Prostate gland (tissue), 2 donors: ENCODE measurements at regions not wholly inside any gene's neighbourhood (a gene's known extent, or its start where the extent isn't known, plus 50 kb on each side); places are given as distances from the start of the nearest gene placed in this dataset.

Source experiments
- DNase-seq: peaks from one replicate; pipeline ENCODE4 v3.0.0-alpha.2; 2019; ENCODE audit warnings: low spot score
- H3K27ac ChIP-seq, 2 donors: fragments of 200-600 bp; sonication (generic); 2 replicates each; pipeline ENCODE4 v1.5.1; 2017 to 2019
- H3K27me3 ChIP-seq: fragments of 200-600 bp; sonication (generic); replicated peaks from 2 replicates; pipeline ENCODE4 v1.5.1; 2019; ENCODE audit not compliant: insufficient read depth
- H3K36me3 ChIP-seq, 2 donors: fragments of 200-600 bp; sonication (generic); 1 replicate in 1 of 2; 2 replicates in 1 of 2; pipeline versions ENCODE4 v1.5.1 to v1.8.1; 2017 to 2019
- H3K4me1 ChIP-seq: fragments of 200-600 bp; sonication (generic); replicated peaks from 2 replicates; pipeline ENCODE4 v1.5.1; 2019
- H3K4me3 ChIP-seq, 2 donors: fragments of 200-600 bp; sonication (generic); 2 replicates each; pipeline ENCODE4 v1.5.1; 2017 to 2019
- H3K9me3 ChIP-seq: fragments of 200-600 bp; sonication (generic); 2 replicates; pipeline ENCODE4 v1.5.1; 2017
- CTCF ChIP-seq, 4 experiments: fragments of 200-600 bp in 2 of 4; fragments of 450-650 bp in 2 of 4; sonication (generic) in 2 of 4; IDR thresholded peaks; 1 replicate in 3 of 4; 2 replicates in 1 of 4; pipeline ENCODE4 v1.5.1; 2016 to 2019; ENCODE audit warnings: antibody characterized with exemption in 4 of 4, mild to moderate bottlenecking in 2 of 4, moderate library complexity in 2 of 4
- POLR2A ChIP-seq: fragments of 450-650 bp; IDR thresholded peaks from one replicate; pipeline ENCODE4 v1.6.1; 2016; ENCODE audit warnings: antibody characterized with exemption, mild to moderate bottlenecking
- POLR2AphosphoS5 ChIP-seq: sonication (generic); formaldehyde crosslinking; IDR thresholded peaks from one replicate; pipeline ENCODE4 v1.6.1; 2017; ENCODE audit warnings: antibody characterized with exemption
- WGBS: methylation state at CpG from one replicate; pipeline ENCODE4 v1.1.5; 2018; 5-methylcytosine and 5-hydroxymethylcytosine counted together
- intact Hi-C: fragments of 100-400 bp; cut with DNase I; formaldehyde crosslinking; loops from one replicate; pipeline ENCODE4 v1.14.2; 2022

- Histone ChIP-seq H3K27me3 (no peaks in the 10 kb centered on the region), H3K36me3 (no peaks in the 10 kb centered on the region), H3K4me3 (no peak overlapping the region), H3K4me1 (no peaks in the 10 kb centered on the region), H3K9me3 (no peaks in the 10 kb centered on the region), H3K27ac (no peak overlapping the region)
- intact Hi-C loops = no loop called here
- TF ChIP-seq CTCF (IDR thresholded peaks at IDR 0.05) (no peak), POLR2A (no peak), POLR2AphosphoS5 (no peak)
- no peak for DNase-seq
- 72% methylated on average over 11 of the region's 11 CpGs for WGBS
Observed at GRCh38 chr18:78521136-78521535, 458.5 kb upstream of the SALL3 start.

DNA sequence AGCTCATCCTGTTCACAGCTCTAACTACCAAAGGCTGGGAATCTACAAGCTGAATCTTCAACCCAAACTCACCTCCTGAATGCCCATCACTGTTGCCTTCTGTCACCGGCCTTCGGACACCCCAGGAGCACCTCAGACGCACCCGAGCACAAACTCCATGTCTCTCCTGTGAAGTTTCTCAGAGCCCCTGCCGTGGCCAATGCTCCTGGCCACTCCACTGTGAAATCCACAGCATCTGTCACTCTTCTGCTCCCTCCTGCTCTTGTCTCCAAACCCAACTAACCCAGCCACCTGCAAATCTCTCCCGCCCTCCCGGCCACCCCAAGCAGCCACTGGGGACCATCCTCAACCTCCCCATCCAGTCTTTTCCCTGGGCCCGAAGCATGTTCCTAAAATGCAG, 457.9 kb upstream of the SALL3 start:
- H3K4me3 ChIP-seq = no peak overlapping the region
- no peaks in the 10 kb centered on the region for H3K9me3 ChIP-seq
- TF ChIP-seq POLR2AphosphoS5 (no peak), POLR2A (no peak), CTCF (IDR thresholded peaks at IDR 0.05) (no peak)
- H3K36me3 ChIP-seq = no peaks in the 10 kb centered on the region
- WGBS = 98% methylated on average over 8 of the region's 8 CpGs
- H3K27me3 ChIP-seq = no peaks in the 10 kb centered on the region
- no peak for DNase-seq
- H3K4me1 ChIP-seq = no peaks in the 10 kb centered on the region
- H3K27ac ChIP-seq = no peak overlapping the region
- intact Hi-C loops = no loop called here

- no peaks in the 10 kb centered on the region for H3K36me3 ChIP-seq
- TF ChIP-seq CTCF (IDR thresholded peaks at IDR 0.05) = no peak
- TF ChIP-seq POLR2A = no peak
- H3K4me3 ChIP-seq = no peak overlapping the region
- H3K4me1 ChIP-seq = no peaks in the 10 kb centered on the region
- no peak overlapping the region for H3K27ac ChIP-seq
- intact Hi-C loops = no loop called here
- no peaks in the 10 kb centered on the region for H3K27me3 ChIP-seq
- no peaks in the 10 kb centered on the region for H3K9me3 ChIP-seq
- no peak for DNase-seq
- 98% methylated on average over 8 of the region's 8 CpGs for WGBS
Observed at GRCh38 chr18:78522507-78522906, 457.1 kb upstream of the SALL3 start.

DNA sequence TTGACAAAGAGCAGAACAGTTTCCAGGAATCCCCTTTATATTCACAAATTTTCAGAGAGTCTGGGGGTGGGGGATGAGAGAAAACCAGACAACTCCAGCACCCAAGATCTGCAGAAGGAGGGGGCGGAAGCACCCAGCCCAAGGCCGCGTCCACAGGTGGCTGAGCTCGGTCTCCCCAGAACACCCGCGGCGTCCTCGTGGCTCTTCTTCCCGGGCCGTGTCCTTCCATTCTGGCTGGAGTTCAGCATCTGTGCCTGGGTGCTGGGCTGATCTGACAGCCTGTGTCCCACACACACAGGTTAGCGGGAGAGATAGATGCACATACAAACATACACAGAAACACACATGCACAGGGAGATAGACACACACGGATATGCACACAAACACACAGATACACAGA, 455.8 kb upstream of the SALL3 start:
- no peak overlapping the region for H3K27ac ChIP-seq
- no peaks in the 10 kb centered on the region for H3K36me3 ChIP-seq
- intact Hi-C loops = no loop called here
- no peak overlapping the region for H3K4me3 ChIP-seq
- no peaks in the 10 kb centered on the region for H3K9me3 ChIP-seq
- no peaks in the 10 kb centered on the region for H3K4me1 ChIP-seq
- 91% methylated on average over 12 of the region's 12 CpGs for WGBS
- no peaks in the 10 kb centered on the region for H3K27me3 ChIP-seq
- TF ChIP-seq POLR2AphosphoS5 (no peak), POLR2A (no peak), CTCF (IDR thresholded peaks at IDR 0.05) (no peak)
- DNase-seq = no peak

- Histone ChIP-seq H3K4me1 (no peaks in the 10 kb centered on the region), H3K27me3 (no peaks in the 10 kb centered on the region), H3K9me3 (no peaks in the 10 kb centered on the region), H3K27ac (no peak overlapping the region), H3K36me3 (no peaks in the 10 kb centered on the region), H3K4me3 (no peak overlapping the region)
- TF ChIP-seq CTCF (IDR thresholded peaks at IDR 0.05) = no peak
- TF ChIP-seq POLR2AphosphoS5 = no peak
- TF ChIP-seq POLR2A = no peak
- DNase-seq = no peak
- intact Hi-C loops = no loop called here
- 25% methylated on average over 11 of the region's 11 CpGs for WGBS
Observed at GRCh38 chr18:78525366-78526111, 454.1 kb upstream of the SALL3 start.
